Peyer's patch (tissue), 4 donors: ENCODE measurements at regions not wholly inside any gene's neighbourhood (a gene's known extent, or its start where the extent isn't known, plus 50 kb on each side); places are given as distances from the start of the nearest gene placed in this dataset.

ENCODE experiments used
- CTCF ChIP-seq, 6 experiments: fragments of 450-650 bp in 4 of 6; fragments of 200-600 bp in 2 of 6; sonication (generic) in 1 of 6; IDR thresholded peaks; one replicate each; pipeline ENCODE4 v1.5.1; 2017 to 2019; ENCODE audit warnings: antibody characterized with exemption in 6 of 6, mild to moderate bottlenecking in 3 of 6, moderate library complexity in 1 of 6
- POLR2A ChIP-seq, 2 donors: fragments of 450-650 bp; IDR thresholded peaks; one replicate each; pipeline ENCODE4 v1.5.1; 2017; ENCODE audit warnings: antibody characterized with exemption in 2 of 2, mild to moderate bottlenecking in 2 of 2, moderate library complexity in 2 of 2

- TF ChIP-seq CTCF (IDR thresholded peaks at IDR 0.05), result no peak
- no peak for TF ChIP-seq POLR2A (IDR thresholded peaks at IDR 0.05)
Measured at GRCh38 chr3:145893331-145893730, 267.7 kb downstream of the PLOD2 start.
